SK-N-MC (cell line): ENCODE measurements at regions not wholly inside any gene's neighbourhood (a gene's known extent, or its start where the extent isn't known, plus 50 kb on each side); places are given as distances from the start of the nearest gene placed in this dataset.

Experiments used
- EZH2 ChIP-seq: fragments of 200-600 bp; sonication (generic); IDR thresholded peaks from one replicate; pipeline ENCODE4 v1.6.1; 2017; ENCODE audit warnings: antibody characterized with exemption
- FOXP2 ChIP-seq: optimal IDR thresholded peaks from 2 replicates; pipeline ENCODE3; 2011; ENCODE audit warnings: mild to moderate bottlenecking, moderate library complexity; ENCODE audit not compliant: insufficient read depth; ENCODE audit errors: extremely low read length, control extremely low read depth
- POLR2AphosphoS5 ChIP-seq: IDR thresholded peaks from 2 replicates; pipeline ENCODE4 v1.6.1; 2012; ENCODE audit warnings: mild to moderate bottlenecking, low read depth, low read length, borderline replicate concordance

GRCh38 chr5:155127552-155127951 is 114.0 kb downstream of the KIF4B start:
- peak; percentile 57; the same call in 1 of the 2 replicates for TF ChIP-seq POLR2AphosphoS5
- TF ChIP-seq EZH2: no peak
- TF ChIP-seq FOXP2: no peak
